ENCODE measurements at regions not wholly inside any gene's neighbourhood (a gene's known extent, or its start where the extent isn't known, plus 50 kb on each side); places are given as distances from the start of the nearest gene placed in this dataset.

- H3K27ac ChIP-seq (ENCODE audit: low read depth, low read length): no peak overlapping the region
- Mint-ChIP-seq H3K27me3 (peaks cover 0 to 1% of the 10 kb centered on the region in 2 donors), H3K27ac (no peak overlapping the region), H3K36me3 (no peaks in the 10 kb centered on the region), H3K4me1 (no peaks in the 10 kb centered on the region), H3K4me3 (no peak overlapping the region), H3K9me3 (peaks cover 0 to 2% (median 0%) of the 10 kb centered on the region in 5 donors)
- POLR2A ChIA-PET: no interaction called here
- H3K4me1 ChIP-seq (ENCODE audit: insufficient read depth, low read length): no peaks in the 10 kb centered on the region
- H3K27me3 ChIP-seq (ENCODE audit: insufficient read depth, low read length, poor library complexity, severe bottlenecking): no peaks in the 10 kb centered on the region
- no peaks in the 10 kb centered on the region for H3K9me3 ChIP-seq (ENCODE audit: low read length)
- H3K36me3 ChIP-seq (ENCODE audit: insufficient read depth, low read length): no peaks in the 10 kb centered on the region
- H3K4me3 ChIP-seq (ENCODE audit: low read length): no peak overlapping the region
- DNase-seq: no peak
- CTCF ChIA-PET: no interaction called here
Observed at GRCh38 chr15:87575896-87576473, 680.6 kb downstream of the NTRK3 start.

DNA sequence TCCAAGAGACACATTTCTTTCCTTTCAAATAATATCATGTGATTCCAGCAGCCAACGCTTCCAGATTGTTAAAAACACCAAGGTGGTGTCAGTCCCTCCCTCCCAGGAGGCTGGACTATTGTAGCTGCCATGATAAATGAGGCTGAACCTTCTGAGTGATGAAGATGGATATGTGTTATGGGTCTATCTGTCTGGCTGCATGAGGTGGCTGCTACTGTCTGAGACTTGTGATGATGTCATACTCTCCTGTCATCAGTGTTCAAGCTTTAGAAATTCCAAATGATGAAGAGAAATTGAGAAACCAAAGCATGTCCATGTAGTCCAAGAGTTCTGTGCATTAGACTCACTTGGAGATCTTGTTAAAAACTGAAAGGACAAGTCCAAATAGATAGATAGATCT lies 683.0 kb downstream of the NTRK3 start:
- H3K27me3 Mint-ChIP-seq: peaks cover 0 to 1% of the 10 kb centered on the region in 2 donors
- no peak overlapping the region for H3K4me3 ChIP-seq (ENCODE audit: low read length)
- DNase-seq: no peak
- no peak overlapping the region for H3K4me3 Mint-ChIP-seq
- H3K27me3 ChIP-seq (ENCODE audit: insufficient read depth, low read length, poor library complexity, severe bottlenecking): no peaks in the 10 kb centered on the region
- H3K36me3 ChIP-seq (ENCODE audit: insufficient read depth, low read length): no peaks in the 10 kb centered on the region
- H3K27ac Mint-ChIP-seq: no peak overlapping the region
- no peaks in the 10 kb centered on the region for H3K4me1 ChIP-seq (ENCODE audit: insufficient read depth, low read length)
- no peaks in the 10 kb centered on the region for H3K36me3 Mint-ChIP-seq
- ChIA-PET POLR2A (no interaction called here), CTCF (no interaction called here)
- H3K9me3 ChIP-seq (ENCODE audit: low read length): no peaks in the 10 kb centered on the region
- peaks cover 6 to 15% (median 11%) of the 10 kb centered on the region in 3 donors for H3K4me1 Mint-ChIP-seq
- H3K9me3 Mint-ChIP-seq: peaks cover 0 to 2% (median 0%) of the 10 kb centered on the region in 5 donors
- no peak overlapping the region for H3K27ac ChIP-seq (ENCODE audit: low read depth, low read length)

GRCh38 chr15:87573039-87573438 lies 683.5 kb downstream of the NTRK3 start:
- no peak for DNase-seq
- Mint-ChIP-seq H3K27me3 (peaks cover 0 to 1% of the 10 kb centered on the region in 2 donors), H3K36me3 (no peaks in the 10 kb centered on the region), H3K4me3 (no peak overlapping the region), H3K27ac (no peak overlapping the region), H3K9me3 (peaks cover 0 to 2% (median 0%) of the 10 kb centered on the region in 5 donors), H3K4me1 (peaks cover 6 to 15% (median 11%) of the 10 kb centered on the region in 3 donors)
- Histone ChIP-seq H3K36me3 (ENCODE audit: insufficient read depth, low read length) (no peaks in the 10 kb centered on the region), H3K4me3 (ENCODE audit: low read length) (no peak overlapping the region), H3K4me1 (ENCODE audit: insufficient read depth, low read length) (no peaks in the 10 kb centered on the region), H3K27ac (ENCODE audit: low read depth, low read length) (no peak overlapping the region), H3K9me3 (ENCODE audit: low read length) (no peaks in the 10 kb centered on the region), H3K27me3 (ENCODE audit: insufficient read depth, low read length, poor library complexity, severe bottlenecking) (no peaks in the 10 kb centered on the region)
- POLR2A ChIA-PET: no interaction called here
- CTCF ChIA-PET: no interaction called here

DNA sequence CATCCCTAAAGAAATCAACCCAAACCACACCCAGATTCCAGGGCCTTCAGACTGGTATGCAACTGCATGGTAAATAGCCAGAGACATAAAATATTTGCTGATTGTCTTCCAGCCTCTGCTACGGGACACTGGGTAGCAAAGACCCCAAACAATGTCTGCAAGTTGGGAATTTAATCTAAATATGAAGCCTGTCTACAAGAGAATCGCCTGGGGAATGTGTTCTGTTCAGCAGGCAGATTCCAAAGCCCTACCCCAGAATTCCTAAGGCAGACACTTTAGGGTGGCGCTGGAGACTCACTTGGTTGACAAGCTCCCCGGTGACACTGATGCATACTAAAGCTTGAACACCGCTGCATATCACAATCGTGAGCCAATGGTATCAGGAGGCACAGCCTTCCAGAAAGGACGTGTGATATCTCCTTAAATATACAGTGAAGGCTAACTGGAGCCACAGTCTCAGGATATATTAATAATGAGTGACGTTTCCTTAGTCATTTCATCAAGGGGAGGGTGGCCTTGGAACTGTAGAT lies 684.1 kb downstream of the NTRK3 start:
- ChIA-PET POLR2A (no interaction called here), CTCF (no interaction called here)
- no peak overlapping the region for H3K27ac ChIP-seq (ENCODE audit: low read depth, low read length)
- H3K4me3 ChIP-seq (ENCODE audit: low read length): no peak overlapping the region
- H3K4me1 ChIP-seq (ENCODE audit: insufficient read depth, low read length): no peaks in the 10 kb centered on the region
- H3K4me3 Mint-ChIP-seq: no peak overlapping the region
- H3K4me1 Mint-ChIP-seq: peaks cover 6 to 15% (median 11%) of the 10 kb centered on the region in 3 donors
- no peak for DNase-seq
- no peaks in the 10 kb centered on the region for H3K36me3 ChIP-seq (ENCODE audit: insufficient read depth, low read length)
- no peak overlapping the region for H3K27ac Mint-ChIP-seq
- H3K36me3 Mint-ChIP-seq: no peaks in the 10 kb centered on the region
- H3K27me3 Mint-ChIP-seq: peaks cover 0 to 1% of the 10 kb centered on the region in 2 donors
- H3K9me3 Mint-ChIP-seq: peaks cover 0 to 2% (median 0%) of the 10 kb centered on the region in 5 donors
- H3K9me3 ChIP-seq (ENCODE audit: low read length): no peaks in the 10 kb centered on the region
- no peaks in the 10 kb centered on the region for H3K27me3 ChIP-seq (ENCODE audit: insufficient read depth, low read length, poor library complexity, severe bottlenecking)

DNA sequence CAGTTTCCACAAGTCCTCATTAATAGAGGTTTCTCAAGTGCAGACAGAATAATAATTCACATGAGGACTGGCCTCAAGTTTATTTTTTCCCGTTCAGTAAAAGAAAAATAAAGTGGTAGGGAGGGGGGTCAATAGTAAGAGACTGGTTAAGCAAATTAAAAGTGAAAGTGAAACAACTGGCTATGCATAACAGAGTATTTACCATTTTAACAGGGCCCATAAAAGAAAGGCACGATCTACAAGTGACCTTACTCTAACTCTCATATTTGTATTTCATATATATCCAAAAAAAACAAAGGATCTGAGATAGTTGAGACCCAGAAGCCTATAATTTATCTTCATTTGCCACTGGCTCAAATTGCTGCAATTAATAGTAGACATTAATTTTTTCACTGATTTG lies 686.3 kb downstream of the NTRK3 start:
- CTCF ChIA-PET: no interaction called here
- Histone ChIP-seq H3K36me3 (ENCODE audit: insufficient read depth, low read length) (no peaks in the 10 kb centered on the region), H3K27me3 (ENCODE audit: insufficient read depth, low read length, poor library complexity, severe bottlenecking) (no peaks in the 10 kb centered on the region), H3K27ac (ENCODE audit: low read depth, low read length) (no peak overlapping the region), H3K4me1 (ENCODE audit: insufficient read depth, low read length) (no peaks in the 10 kb centered on the region), H3K4me3 (ENCODE audit: low read length) (no peak overlapping the region), H3K9me3 (ENCODE audit: low read length) (no peaks in the 10 kb centered on the region)
- peaks cover 0 to 1% of the 10 kb centered on the region in 2 donors for H3K27me3 Mint-ChIP-seq
- peak overlapping the region in 4 of 8 donors; percentile 7 to 64 (median 27) for H3K27ac Mint-ChIP-seq
- H3K9me3 Mint-ChIP-seq: no peaks in the 10 kb centered on the region
- POLR2A ChIA-PET: no interaction called here
- no peak for DNase-seq
- H3K4me3 Mint-ChIP-seq: peak overlapping the region in 6 of 7 donors; percentile 32 to 74 (median 58)
- peaks cover 6 to 15% (median 11%) of the 10 kb centered on the region in 3 donors for H3K4me1 Mint-ChIP-seq
- H3K36me3 Mint-ChIP-seq: no peaks in the 10 kb centered on the region

DNA sequence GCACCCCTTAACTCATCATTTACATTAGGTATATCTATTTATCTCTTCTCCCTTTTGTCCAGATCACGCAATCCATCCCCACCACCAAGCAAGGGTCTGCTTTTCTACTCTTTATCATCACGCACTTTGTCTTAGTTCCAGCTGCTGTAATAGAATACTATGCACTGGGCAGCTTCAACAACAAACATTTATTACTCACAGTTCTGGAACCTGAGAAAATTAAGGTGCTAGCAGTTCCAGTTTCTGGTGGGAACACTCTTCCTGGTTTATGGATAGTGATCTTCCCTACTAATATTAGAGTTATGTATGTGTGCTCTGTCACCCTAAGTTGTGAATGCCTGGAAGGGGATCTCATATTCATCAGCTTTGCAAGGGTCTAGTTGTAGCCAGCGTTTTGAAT lies 687.0 kb downstream of the NTRK3 start:
- Histone ChIP-seq H3K9me3 (ENCODE audit: low read length) (no peaks in the 10 kb centered on the region), H3K27me3 (ENCODE audit: insufficient read depth, low read length, poor library complexity, severe bottlenecking) (no peaks in the 10 kb centered on the region), H3K27ac (ENCODE audit: low read depth, low read length) (no peak overlapping the region), H3K4me3 (ENCODE audit: low read length) (no peak overlapping the region), H3K4me1 (ENCODE audit: insufficient read depth, low read length) (no peaks in the 10 kb centered on the region), H3K36me3 (ENCODE audit: insufficient read depth, low read length) (no peaks in the 10 kb centered on the region)
- CTCF ChIA-PET: no interaction called here
- Mint-ChIP-seq H3K4me1 (peaks cover 6 to 15% (median 11%) of the 10 kb centered on the region in 3 donors), H3K4me3 (peak overlapping the region in 2 of 7 donors; percentile 58 to 74), H3K27me3 (peaks cover 0 to 1% of the 10 kb centered on the region in 2 donors), H3K36me3 (no peaks in the 10 kb centered on the region), H3K9me3 (no peaks in the 10 kb centered on the region), H3K27ac (peak overlapping the region in 1 of 8 donors; percentile 19)
- no peak for DNase-seq
- POLR2A ChIA-PET: no interaction called here

GRCh38 chr15:87567406-87568030 lies 689.0 kb downstream of the NTRK3 start:
- Histone ChIP-seq H3K36me3 (ENCODE audit: insufficient read depth, low read length) (no peaks in the 10 kb centered on the region), H3K9me3 (ENCODE audit: low read length) (no peaks in the 10 kb centered on the region), H3K4me1 (ENCODE audit: insufficient read depth, low read length) (no peaks in the 10 kb centered on the region), H3K27ac (ENCODE audit: low read depth, low read length) (no peak overlapping the region), H3K4me3 (ENCODE audit: low read length) (no peak overlapping the region), H3K27me3 (ENCODE audit: insufficient read depth, low read length, poor library complexity, severe bottlenecking) (no peaks in the 10 kb centered on the region)
- POLR2A ChIA-PET: no interaction called here
- no peak overlapping the region for H3K27ac Mint-ChIP-seq
- H3K36me3 Mint-ChIP-seq: no peaks in the 10 kb centered on the region
- peaks cover 0 to under 1% (median 0%) of the 10 kb centered on the region in 5 donors for H3K9me3 Mint-ChIP-seq
- no peak overlapping the region for H3K4me3 Mint-ChIP-seq
- no peaks in the 10 kb centered on the region for H3K27me3 Mint-ChIP-seq
- H3K4me1 Mint-ChIP-seq: peaks cover 6 to 15% (median 11%) of the 10 kb centered on the region in 3 donors
- CTCF ChIA-PET: no interaction called here
- DNase-seq: no peak

GRCh38 chr15:87566236-87566635 lies 690.3 kb downstream of the NTRK3 start:
- H3K4me3 Mint-ChIP-seq: no peak overlapping the region
- peaks cover 6 to 15% (median 11%) of the 10 kb centered on the region in 3 donors for H3K4me1 Mint-ChIP-seq
- peaks cover 0 to 7% of the 10 kb centered on the region in 2 donors for H3K27me3 Mint-ChIP-seq
- ChIA-PET CTCF (no interaction called here), POLR2A (no interaction called here)
- Histone ChIP-seq H3K9me3 (ENCODE audit: low read length) (no peaks in the 10 kb centered on the region), H3K27ac (ENCODE audit: low read depth, low read length) (no peak overlapping the region), H3K36me3 (ENCODE audit: insufficient read depth, low read length) (no peaks in the 10 kb centered on the region), H3K4me1 (ENCODE audit: insufficient read depth, low read length) (no peaks in the 10 kb centered on the region), H3K27me3 (ENCODE audit: insufficient read depth, low read length, poor library complexity, severe bottlenecking) (no peaks in the 10 kb centered on the region), H3K4me3 (ENCODE audit: low read length) (no peak overlapping the region)
- no peak overlapping the region for H3K27ac Mint-ChIP-seq
- H3K36me3 Mint-ChIP-seq: no peaks in the 10 kb centered on the region
- DNase-seq: no peak
- peaks cover 0 to 7% (median 3%) of the 10 kb centered on the region in 5 donors for H3K9me3 Mint-ChIP-seq
